GM23338 (cell line): ENCODE measurements at regions not wholly inside any gene's neighbourhood (a gene's known extent, or its start where the extent isn't known, plus 50 kb on each side); places are given as distances from the start of the nearest gene placed in this dataset.

Experiments
- ATAC-seq: fragments of 200-7000 bp; cut with Tn5 transposase; 3 replicates; pipeline ENCODE4 v1.9.1; 2020
- DNase-seq: peaks from one replicate; pipeline ENCODE4 v3.0.0-alpha.2; 2015; ENCODE audit warnings: low spot score
- H2AFZ ChIP-seq: fragments of 200-600 bp; sonication (generic); 2 replicates; pipeline ENCODE4 v1.8.0; 2016; ENCODE audit warnings: antibody characterized with exemption, mild to moderate bottlenecking, moderate library complexity
- H3F3A ChIP-seq: fragments of 200-600 bp; sonication (generic); replicated peaks from 2 replicates; pipeline ENCODE4 v1.8.0; 2017; ENCODE audit warnings: antibody characterized with exemption, mixed run types, low read depth
- H3K27ac ChIP-seq: fragments of 200-600 bp; sonication (generic); 2 replicates; pipeline ENCODE4 v1.6.1; 2016; ENCODE audit warnings: low read depth
- H3K27me3 ChIP-seq: fragments of 200-600 bp; sonication (generic); 2 replicates; pipeline ENCODE4 v1.8.0; 2016; ENCODE audit warnings: mild to moderate bottlenecking, mixed run types, moderate library complexity; ENCODE audit not compliant: insufficient read depth
- H3K36me3 ChIP-seq: fragments of 200-600 bp; sonication (generic); 2 replicates; pipeline ENCODE4 v1.8.0; 2016; ENCODE audit warnings: mild to moderate bottlenecking; ENCODE audit not compliant: insufficient read depth
- H3K4me1 ChIP-seq: fragments of 200-600 bp; sonication (generic); 2 replicates; pipeline ENCODE4 v1.8.0; 2016; ENCODE audit warnings: mild to moderate bottlenecking, moderate library complexity; ENCODE audit not compliant: insufficient read depth
- H3K4me2 ChIP-seq: fragments of 200-600 bp; sonication (generic); 2 replicates; pipeline ENCODE4 v1.7.1; 2017; ENCODE audit warnings: mixed run types
- H3K4me3 ChIP-seq: fragments of 200-600 bp; sonication (generic); 2 replicates; pipeline ENCODE4 v1.6.1; 2016; ENCODE audit warnings: mixed run types
- H3K79me2 ChIP-seq: fragments of 200-600 bp; sonication (generic); replicated peaks from 2 replicates; pipeline ENCODE4 v1.8.0; 2017; ENCODE audit warnings: mild to moderate bottlenecking; ENCODE audit not compliant: insufficient read depth
- H3K9me2 ChIP-seq: fragments of 200-600 bp; sonication (generic); 2 replicates; pipeline ENCODE4 v1.8.0; 2017; ENCODE audit not compliant: insufficient read depth
- H4K20me1 ChIP-seq: fragments of 200-600 bp; sonication (generic); replicated peaks from 2 replicates; pipeline ENCODE4 v1.8.0; 2017; ENCODE audit warnings: mild to moderate bottlenecking; ENCODE audit not compliant: insufficient read depth
- H3K27ac Mint-ChIP-seq: 2 replicates; pipeline ENCODE4 v1.8.0; 2020; ENCODE audit warnings: inconsistent platforms, mild to moderate bottlenecking, moderate library complexity, mixed read lengths
- H3K27me3 Mint-ChIP-seq: 3 replicates; pipeline ENCODE4 v1.8.0; 2022; ENCODE audit warnings: low read depth, mild to moderate bottlenecking, moderate library complexity, mixed read lengths, inconsistent platforms; ENCODE audit not compliant: insufficient read depth, poor library complexity
- H3K36me3 Mint-ChIP-seq: 3 replicates; pipeline ENCODE4 v1.8.0; 2021; ENCODE audit warnings: low read depth, mild to moderate bottlenecking, inconsistent platforms, moderate library complexity, mixed read lengths
- H3K4me1 Mint-ChIP-seq: 3 replicates; pipeline ENCODE4 v1.8.0; 2020; ENCODE audit warnings: mild to moderate bottlenecking, inconsistent platforms, mixed read lengths
- H3K4me3 Mint-ChIP-seq: 3 replicates; pipeline ENCODE4 v1.8.0; 2021; ENCODE audit warnings: moderate library complexity, mild to moderate bottlenecking, inconsistent platforms, mixed read lengths
- H3K9me3 Mint-ChIP-seq: 3 replicates; pipeline ENCODE4 v1.8.0; 2020; ENCODE audit warnings: moderate library complexity, mild to moderate bottlenecking, inconsistent platforms, mixed read lengths
- CREB1 ChIP-seq: fragments of 250-450 bp; sonication (Bioruptor Pico); IDR thresholded peaks from 2 replicates; pipeline ENCODE4 v1.5.0; 2020; ENCODE audit warnings: low read depth, mild to moderate bottlenecking, moderate library complexity
- CTCF ChIP-seq, 2 experiments: fragments of 200-600 bp in 1 of 2; sonication (generic) in 1 of 2; conservative IDR thresholded peaks; 2 replicates each; pipeline versions ENCODE4 v1.5.1 to v1.6.1; 2016 to 2017; ENCODE audit warnings: antibody characterized with exemption in 2 of 2, low read depth in 2 of 2, mild to moderate bottlenecking in 2 of 2, moderate library complexity in 1 of 2
- ETS1 ChIP-seq: IDR thresholded peaks from 2 replicates; pipeline ENCODE4 v1.6.1; 2016; ENCODE audit warnings: antibody characterized with exemption
- EZH2phosphoT487 ChIP-seq: fragments of 200-600 bp; sonication (generic); IDR thresholded peaks from one replicate; pipeline ENCODE4 v1.8.1; 2018; ENCODE audit warnings: antibody characterized with exemption; ENCODE audit not compliant: unreplicated experiment
- JUNB ChIP-seq: IDR thresholded peaks from one replicate; pipeline ENCODE4 v1.6.1; 2016; ENCODE audit warnings: antibody characterized with exemption; ENCODE audit not compliant: unreplicated experiment
- NANOG ChIP-seq: IDR thresholded peaks from 2 replicates; pipeline ENCODE4 v1.6.1; 2016; ENCODE audit warnings: antibody characterized with exemption, borderline replicate concordance
- POLR2AphosphoS5 ChIP-seq: IDR thresholded peaks from 2 replicates; pipeline ENCODE4 v1.6.1; 2016; ENCODE audit warnings: antibody characterized with exemption, low read depth
- ZNF114 ChIP-seq: fragments of 250-450 bp; sonication (Bioruptor Pico); IDR thresholded peaks from 2 replicates; pipeline ENCODE4 v1.5.0; 2020; ENCODE audit warnings: mild to moderate bottlenecking, moderate library complexity
- ZNF462 ChIP-seq: fragments of 250-450 bp; sonication (Bioruptor Pico); IDR thresholded peaks from 2 replicates; pipeline ENCODE4 v1.5.0; 2020; ENCODE audit warnings: mild to moderate bottlenecking, moderate library complexity

- no peak for TF ChIP-seq CTCF (conservative IDR thresholded peaks at IDR 0.05; ENCODE audit: low read depth in 2 of 2)
- no peak for TF ChIP-seq EZH2phosphoT487
Observed at GRCh38 chr7:109836016-109836415, 1254.9 kb upstream of the LRRN3 start (continued).

GRCh38 chr7:109842386-109842785 lies 1248.5 kb upstream of the LRRN3 start:
- ATAC-seq, result no peak
- peaks cover 4% of the 10 kb centered on the region for H3K27me3 Mint-ChIP-seq
- Histone ChIP-seq H3K4me2 (no peak overlapping the region), H3K9me2 (no peaks in the 10 kb centered on the region), H4K20me1 (no peaks in the 10 kb centered on the region), H2AFZ (no peak overlapping the region), H3K4me3 (no peak overlapping the region), H3K4me1 (peaks cover 7% of the 10 kb centered on the region; the same call in 1 of the 2 replicates), H3K27ac (no peak overlapping the region), H3F3A (no peaks in the 10 kb centered on the region), H3K79me2 (no peaks in the 10 kb centered on the region), H3K27me3 (no peaks in the 10 kb centered on the region), H3K36me3 (no peaks in the 10 kb centered on the region)
- no peak for DNase-seq
- no peak overlapping the region for H3K4me3 Mint-ChIP-seq
- H3K36me3 Mint-ChIP-seq, result no peaks in the 10 kb centered on the region; the same call in 2 of the 3 replicates
- no peak overlapping the region for H3K27ac Mint-ChIP-seq
- H3K4me1 Mint-ChIP-seq, result peaks cover 11% of the 10 kb centered on the region; the same call in 2 of the 3 replicates
- no peaks in the 10 kb centered on the region for H3K9me3 Mint-ChIP-seq
- TF ChIP-seq ZNF114 (CRISPR knock-in tag), result no peak
- no peak for TF ChIP-seq JUNB
- TF ChIP-seq ZNF462 (CRISPR knock-in tag), result no peak
- TF ChIP-seq POLR2AphosphoS5, result no peak
- TF ChIP-seq CREB1 (CRISPR knock-in tag), result no peak
- no peak for TF ChIP-seq ETS1
- no peak for TF ChIP-seq EZH2phosphoT487
- no peak for TF ChIP-seq NANOG
